Hepatocyte (in vitro differentiated cells): ENCODE measurements at regions not wholly inside any gene's neighbourhood (a gene's known extent, or its start where the extent isn't known, plus 50 kb on each side); places are given as distances from the start of the nearest gene placed in this dataset.

Source experiments
- CTCF ChIP-seq: fragments of 200-600 bp; sonication (generic); IDR thresholded peaks from 2 replicates; pipeline ENCODE4 v1.5.1; 2016; ENCODE audit warnings: antibody characterized with exemption, mild to moderate bottlenecking; ENCODE audit not compliant: poor library complexity
- EZH2phosphoT487 ChIP-seq: fragments of 200-600 bp; sonication (generic); IDR thresholded peaks from one replicate; pipeline ENCODE4 v1.6.1; 2018; ENCODE audit warnings: antibody characterized with exemption, mild to moderate bottlenecking, low read depth, moderate library complexity; ENCODE audit not compliant: unreplicated experiment, severe bottlenecking

- TF ChIP-seq CTCF (no peak), EZH2phosphoT487 (no peak)
Observed at GRCh38 chr10:52621635-52622079, 150.9 kb downstream of the MBL2 start.
